ENCODE measurements at regions not wholly inside any gene's neighbourhood (a gene's known extent, or its start where the extent isn't known, plus 50 kb on each side); places are given as distances from the start of the nearest gene placed in this dataset.
A peak's percentile ranks its signal among the peaks of the same experiment; 100 is the strongest.

DNA sequence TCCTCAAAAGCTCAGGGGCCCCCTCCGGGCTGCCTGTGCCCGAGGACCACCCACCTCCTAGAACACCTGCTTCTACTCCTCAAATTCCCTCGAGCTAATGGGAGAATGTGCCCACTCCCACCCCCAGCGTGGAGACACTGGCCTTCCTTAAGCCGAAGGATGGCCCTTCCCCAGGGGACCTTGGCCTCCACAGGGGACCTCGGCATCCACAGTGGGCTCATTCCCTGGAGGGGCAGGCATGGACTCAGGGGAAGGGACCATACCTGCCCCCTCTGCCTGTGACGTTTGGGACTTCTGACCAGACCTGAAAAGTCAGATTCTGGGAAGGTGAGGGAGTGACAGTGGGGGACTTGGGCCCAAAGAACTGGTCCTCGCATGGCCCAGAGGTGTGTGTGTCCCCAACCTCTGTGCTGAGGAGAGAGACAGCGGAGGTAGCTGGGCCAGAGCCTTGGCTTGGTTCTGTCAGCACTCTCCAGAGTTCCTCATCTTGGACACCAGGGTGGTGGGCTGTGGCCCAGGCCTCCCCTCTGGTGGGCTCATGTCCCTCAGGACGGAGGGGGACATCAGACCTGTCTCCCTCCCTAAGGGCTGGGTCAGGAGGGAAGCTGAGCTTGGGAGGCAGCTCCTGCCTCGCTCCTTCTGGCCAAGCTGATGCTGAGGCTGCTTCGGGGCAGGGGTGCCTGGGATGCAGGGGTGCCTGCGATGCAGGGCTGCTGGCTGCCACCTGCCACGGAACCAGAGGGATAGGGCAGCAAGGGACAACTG, 240.4 kb downstream of the HAUS1 start:
- no peak for DNase-seq (ENCODE audit: low read depth, low spot score)

DNA sequence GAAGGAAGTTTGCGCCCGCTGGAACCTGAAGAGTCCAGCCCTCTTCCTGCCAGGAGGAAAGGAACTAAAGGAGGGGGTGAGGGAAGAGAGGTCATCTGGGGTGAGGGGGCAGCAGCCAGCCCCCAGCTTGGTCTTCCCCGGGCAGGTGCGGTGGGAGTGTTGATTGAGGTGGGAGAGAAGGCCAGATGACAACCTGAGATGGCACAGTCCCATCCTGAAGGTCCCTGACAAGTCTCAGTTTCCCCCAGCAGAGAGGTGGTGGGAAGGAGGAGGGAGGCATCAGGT, 240.9 kb downstream of the HAUS1 start:
- DNase-seq (ENCODE audit: low read depth, low spot score) = no peak

DNA sequence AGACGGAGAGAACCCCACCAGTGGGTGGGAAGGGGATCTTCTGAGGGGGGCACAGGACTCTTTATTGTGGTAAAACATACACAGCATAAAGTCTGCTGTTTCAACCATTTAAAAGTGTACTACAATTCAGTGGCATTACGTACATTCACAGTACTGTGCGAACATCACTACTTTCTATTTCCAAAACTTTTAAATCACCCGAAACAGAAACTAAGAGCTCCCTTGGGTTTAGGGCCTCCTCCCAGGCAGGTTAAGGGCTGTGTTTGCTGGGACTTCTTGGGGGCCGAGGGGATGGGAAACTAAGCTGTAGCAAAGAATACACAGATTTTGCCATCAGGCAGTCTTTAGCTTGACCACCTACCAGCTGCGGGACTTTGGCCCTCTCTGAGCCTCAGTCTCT, 242.0 kb downstream of the HAUS1 start:
- no peak for DNase-seq (ENCODE audit: low read depth, low spot score)

DNA sequence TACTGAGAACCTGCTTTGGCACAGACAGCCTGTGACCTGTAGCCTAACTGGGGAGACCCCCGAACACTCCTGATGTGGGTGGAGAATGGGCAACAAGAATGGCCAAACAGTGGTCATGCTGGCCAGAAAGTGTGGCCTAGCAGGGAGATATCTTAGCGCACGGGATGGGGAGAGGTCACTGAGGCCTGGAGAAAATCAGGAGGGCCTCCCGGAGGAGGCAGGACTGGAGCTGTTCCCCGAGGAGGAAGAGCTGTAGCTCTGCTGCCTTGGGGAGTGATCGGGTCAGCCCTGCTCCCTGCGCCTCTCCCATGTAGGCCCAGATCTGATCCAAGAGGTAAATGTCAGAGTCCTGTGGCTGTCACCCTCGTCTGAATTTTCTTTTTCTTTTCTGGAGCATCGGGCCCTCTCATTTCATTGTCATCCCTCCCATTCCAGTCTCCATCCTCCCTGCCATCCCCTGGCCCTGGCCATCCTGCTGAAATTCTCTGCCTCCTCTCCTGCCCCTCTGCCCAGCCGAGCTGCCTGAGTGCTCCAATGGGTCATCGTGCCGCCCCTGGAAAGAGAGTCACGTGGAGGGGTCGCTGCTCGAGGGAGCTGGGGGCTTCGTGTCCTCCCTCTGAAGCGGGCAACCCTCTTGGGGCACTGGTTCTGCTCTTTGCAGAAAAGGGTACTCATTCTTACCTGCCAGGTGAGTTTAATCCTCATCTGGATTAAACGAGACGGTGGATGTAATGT, 242.9 kb downstream of the HAUS1 start:
- DNase-seq (ENCODE audit: low read depth, low spot score) = no peak

DNA sequence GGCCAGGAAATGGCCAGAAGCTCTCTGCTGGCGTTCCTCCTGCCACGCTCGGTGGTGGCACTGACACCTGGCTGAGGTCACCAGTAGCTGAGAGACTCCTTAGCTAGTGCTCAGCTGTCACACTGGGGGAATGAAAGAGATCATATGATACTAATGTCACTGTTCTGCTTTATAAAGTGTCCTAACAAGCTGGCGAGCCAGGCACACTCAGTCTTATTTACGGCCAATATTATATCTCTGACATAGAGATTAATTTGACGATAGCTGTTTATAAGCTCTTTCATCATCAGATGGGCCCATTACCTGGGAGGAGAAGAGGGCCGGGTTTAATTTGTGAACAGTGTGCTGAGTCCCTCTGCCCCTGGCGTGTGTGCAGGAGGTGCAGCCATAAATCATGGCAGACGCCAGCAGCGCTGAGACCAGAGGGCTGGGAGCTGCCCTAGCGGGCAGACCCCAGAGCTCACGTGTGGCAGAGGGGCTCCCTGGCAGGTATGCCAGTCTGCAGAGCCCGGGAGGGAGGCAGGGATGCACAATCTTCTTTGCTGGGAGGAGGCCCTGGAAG, 246.5 kb downstream of the HAUS1 start:
- DNase-seq (ENCODE audit: low read depth, low spot score) = no peak

DNA sequence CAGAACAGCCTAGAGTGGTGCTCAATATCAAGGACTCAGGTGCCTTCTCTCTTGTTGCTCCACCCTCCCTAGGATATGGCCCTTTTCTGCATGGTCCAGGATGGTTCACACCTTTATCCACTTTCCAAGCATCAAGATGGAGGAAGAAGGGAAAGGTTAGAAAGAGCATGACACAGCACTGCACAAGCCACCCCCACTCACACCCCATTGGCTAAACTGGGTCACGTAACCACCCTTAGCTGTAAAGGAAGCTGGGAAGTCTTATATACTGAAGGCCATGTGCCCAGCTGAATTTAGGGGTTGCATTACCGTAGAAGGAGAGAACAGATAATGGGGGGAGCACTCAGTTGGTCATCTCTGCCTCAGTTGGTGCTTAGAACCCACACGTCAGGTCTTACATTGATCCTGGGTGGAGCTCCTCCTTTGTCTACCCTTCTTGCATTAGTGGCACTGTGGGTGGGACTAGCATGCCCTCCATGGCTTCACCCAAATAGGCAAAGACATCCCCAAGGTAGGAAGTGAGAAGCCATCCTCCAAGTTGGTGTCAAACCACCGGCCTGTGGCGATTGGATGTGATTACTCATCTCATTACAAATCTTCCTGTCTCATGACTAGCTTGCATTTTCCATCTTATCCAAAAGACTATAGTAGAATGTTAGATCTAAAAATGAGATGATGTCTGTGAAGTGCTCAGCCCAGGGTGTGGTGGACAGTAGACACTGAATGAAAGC, 248.5 kb downstream of the HAUS1 start:
- no peak for DNase-seq (ENCODE audit: low read depth, low spot score)

DNA sequence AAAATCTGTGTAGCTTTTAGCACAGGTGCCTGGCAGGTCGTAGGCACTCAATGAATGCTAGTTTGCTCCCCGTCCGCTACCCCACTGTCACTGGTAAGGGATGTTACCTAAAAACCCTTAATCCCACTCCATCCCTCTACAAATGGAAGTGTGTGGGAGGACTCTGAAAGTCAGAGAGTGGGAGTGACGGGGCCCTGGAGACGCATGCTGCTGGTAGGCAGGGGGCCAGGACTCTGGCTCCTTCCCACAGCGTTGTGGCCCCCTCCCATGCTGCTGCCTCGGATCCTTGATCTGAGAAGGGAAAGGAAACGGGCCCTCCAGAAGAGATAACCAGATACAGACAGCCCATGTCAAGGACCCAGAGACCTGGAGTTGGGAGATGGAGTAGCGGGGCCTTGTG, 249.3 kb downstream of the HAUS1 start:
- DNase-seq (ENCODE audit: low read depth, low spot score) = no peak

DNA sequence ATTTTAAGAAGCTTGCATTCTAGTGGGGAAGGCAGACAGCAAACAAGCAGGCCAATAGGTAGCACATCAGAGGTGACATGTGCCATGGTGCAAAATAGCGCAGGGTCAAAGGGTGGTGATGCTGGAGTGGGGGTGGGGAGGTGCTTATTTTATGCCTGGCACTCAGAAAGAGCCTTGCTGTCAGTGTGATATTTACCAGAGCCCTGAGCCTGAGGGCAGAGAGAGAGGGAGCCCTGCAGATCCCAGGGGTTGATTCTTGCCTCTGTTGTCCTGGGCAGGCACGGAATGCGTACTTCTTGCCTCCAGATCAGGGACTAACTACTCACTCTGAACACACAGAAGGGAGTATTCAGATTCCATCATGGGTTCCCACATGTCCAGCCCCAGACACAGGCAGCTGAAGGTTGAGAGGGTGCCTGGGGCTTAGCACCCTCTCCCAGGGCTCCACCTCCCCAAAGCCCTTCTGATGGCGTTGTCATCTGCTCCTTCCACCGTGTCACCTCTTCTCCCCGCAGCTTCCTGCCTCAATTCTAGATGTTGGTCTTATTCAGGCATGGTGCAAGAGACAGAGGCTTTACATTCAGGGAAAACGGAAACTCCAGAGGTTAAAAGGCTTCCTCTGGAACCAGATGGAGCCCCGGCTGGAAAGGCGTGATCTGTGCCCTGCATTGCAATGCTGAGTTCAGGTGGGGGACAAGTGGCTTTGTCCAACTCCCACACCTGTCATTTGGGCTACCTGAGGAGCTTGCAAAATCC, 252.3 kb downstream of the HAUS1 start:
- DNase-seq (ENCODE audit: low read depth, low spot score) = peak; percentile 90

DNA sequence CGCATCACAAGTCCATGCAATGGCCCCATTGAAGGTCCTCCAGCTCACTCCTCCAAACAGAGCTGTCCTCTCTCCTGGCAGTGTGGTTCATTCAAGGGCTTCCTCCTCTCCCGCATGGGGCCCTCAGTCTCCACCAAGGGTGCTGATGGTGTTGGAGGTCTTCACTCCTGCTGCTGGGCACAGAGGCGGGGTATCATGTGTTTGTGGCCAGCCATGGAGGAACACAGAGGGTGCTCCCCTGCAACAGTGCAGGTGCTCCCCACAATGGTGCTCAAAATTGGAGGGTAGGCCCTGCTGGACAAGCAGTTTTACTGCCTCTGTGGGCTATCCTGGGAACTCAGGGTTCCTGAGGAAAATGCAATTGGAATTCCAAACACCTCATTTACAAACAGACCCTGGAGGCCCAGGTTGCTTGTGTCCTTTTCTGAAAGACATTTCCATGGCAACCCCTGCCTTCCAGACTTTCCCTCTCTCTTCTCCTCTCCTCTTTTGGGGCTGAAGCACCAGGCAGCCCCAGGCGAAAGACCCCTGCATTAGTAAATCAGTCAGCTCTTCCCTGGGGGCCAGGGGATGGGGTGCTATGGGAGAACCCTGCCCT, 256.0 kb downstream of the HAUS1 start:
- peak; percentile 64 for DNase-seq (ENCODE audit: low read depth, low spot score)

DNA sequence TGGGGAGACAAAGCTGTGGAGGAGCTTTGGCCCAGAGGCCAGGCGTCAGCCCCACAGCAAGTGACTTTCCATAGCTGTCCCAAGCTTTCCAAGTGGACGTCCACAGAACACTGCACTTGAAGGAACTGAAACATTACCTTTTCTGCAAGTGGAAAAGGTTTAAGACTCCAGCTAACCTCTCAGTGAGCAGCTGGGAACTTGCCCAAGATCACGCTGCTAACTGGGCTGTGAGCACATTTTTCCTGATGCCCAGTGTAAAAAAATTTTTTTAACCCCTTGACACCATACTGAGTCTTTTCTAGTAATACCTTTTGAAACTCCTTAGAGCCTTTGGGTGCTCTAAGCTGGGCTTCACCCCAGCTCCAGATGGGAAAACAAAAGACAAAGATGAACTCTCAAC, 256.7 kb downstream of the HAUS1 start:
- DNase-seq (ENCODE audit: low read depth, low spot score) = no peak

DNA sequence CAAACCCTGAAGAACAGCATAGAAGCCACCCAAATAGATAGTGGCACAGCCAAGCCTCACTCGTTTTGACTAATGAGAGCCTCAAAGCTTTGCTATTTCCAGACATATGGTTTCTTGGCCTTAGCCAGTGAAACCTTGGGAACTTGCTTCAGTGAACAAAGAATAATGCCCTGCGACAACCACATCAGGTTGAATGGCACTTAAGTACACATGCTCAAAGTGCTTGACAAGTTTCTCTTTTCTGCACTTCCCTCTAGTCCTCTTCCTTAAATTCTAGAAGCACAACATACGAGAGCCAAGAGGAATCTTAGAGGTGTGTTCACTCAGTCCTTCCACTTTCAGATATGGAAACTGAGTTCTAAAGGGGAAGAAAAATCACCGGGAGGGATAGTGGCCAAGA, 258.3 kb downstream of the HAUS1 start:
- no peak for DNase-seq (ENCODE audit: low read depth, low spot score)

DNA sequence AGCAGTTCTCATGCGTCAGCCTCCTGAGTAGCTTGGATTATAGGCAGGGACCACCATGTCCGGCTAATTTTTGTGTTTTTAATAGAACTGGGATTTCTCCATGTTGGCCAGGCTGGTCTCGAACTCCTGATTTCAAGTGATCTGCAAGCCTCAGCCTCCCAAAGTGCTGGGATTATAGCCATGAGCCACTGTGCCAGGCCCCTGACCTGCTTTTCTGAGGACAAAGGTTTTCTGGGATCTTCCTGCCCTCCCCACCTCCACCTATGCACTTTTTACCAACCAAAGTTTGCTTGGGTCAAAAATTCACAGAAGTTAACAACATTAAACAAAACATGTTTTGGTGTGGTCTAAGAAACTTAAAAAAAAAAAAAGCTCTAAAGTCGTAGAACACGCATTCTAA, 259.9 kb downstream of the HAUS1 start:
- DNase-seq (ENCODE audit: low read depth, low spot score) = no peak

DNA sequence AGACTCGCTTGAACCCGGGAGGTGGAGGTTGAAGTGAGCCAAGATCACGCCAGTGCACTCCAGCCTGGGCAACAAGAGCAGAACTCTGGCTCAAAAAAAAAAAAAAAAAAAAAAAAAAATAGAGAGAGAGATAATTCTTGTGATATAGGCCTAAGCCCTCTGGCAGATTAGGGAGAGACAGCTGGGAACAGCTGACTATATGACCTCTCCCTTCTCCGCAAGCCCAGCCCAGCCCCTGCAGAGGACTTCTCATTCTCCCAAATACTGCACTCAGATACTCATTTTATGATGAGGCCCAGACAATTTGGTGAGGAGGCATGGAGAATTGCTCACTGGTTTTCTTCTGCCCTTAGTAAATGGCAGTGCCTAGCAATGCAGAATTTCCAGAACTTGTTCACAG, 262.0 kb downstream of the HAUS1 start:
- DNase-seq (ENCODE audit: low read depth, low spot score) = no peak

DNA sequence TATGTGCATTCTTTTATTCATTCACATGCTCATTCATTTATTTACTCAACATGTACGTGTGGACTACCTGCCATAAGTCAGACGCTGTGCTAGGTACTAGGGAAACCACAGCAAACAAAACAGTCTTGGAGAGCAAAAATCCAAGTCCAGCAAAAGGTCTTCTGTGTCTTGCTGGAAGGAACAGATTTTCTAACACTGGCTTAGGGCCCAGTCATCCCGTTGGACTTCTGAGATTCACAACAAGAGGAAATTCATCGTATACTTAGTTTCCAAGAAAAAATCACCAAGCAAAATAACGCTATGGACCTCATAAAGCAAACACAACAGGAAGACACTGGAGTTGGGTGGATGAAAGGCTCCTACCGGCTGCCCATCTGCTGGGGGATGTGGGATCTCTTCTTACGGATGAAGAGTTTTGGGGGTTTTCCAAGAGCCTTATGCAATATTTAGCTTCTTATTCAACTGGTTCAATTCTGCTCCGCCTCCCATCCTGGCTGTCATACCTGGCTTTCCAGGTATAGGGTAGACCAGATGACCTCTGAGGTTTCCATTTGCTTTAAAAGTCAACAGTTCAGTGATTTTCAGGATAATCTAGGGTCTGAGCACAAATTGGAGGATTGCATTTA, 262.7 kb downstream of the HAUS1 start:
- no peak for DNase-seq (ENCODE audit: low read depth, low spot score)

DNA sequence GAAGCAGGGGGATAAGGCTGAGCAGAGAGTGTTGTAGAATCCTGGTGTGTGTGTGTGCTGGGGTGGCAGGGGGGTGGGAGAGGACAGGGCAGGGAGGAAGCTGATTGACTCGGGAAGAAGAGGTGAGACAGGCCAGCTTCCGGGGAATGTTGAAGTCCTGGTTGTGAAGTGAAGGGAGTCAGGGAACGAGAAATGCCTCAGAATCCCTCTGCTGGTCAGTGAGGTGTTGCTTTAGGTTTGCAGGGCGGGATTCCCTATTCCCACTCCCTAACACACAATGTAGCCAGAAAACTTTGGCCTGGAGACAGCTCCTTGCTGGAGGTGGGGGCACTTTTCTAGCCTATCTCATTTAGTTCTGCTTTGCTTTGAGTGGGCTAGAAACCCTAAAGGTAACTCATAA, 265.1 kb downstream of the HAUS1 start:
- peak; percentile 70 for DNase-seq (ENCODE audit: low read depth, low spot score)

DNA sequence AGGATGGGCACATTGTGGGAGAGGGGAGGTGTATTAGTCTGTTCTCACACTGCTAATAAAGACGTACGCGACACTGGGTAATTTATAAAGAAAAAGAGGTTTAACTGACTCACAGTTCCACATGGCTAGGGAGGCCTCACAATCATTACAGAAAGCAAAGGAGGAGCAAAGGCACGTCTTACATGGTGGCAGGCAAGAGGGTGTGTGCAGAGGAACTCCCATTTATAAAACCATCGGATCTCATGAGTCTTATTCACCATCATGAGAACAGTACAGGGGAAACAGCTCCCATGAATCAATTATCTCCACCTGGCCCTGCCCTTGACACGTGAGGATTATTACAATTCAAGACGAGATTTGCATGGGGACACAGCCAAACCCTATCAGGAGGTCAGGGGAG, 266.7 kb downstream of the HAUS1 start:
- DNase-seq (ENCODE audit: low read depth, low spot score) = no peak

DNA sequence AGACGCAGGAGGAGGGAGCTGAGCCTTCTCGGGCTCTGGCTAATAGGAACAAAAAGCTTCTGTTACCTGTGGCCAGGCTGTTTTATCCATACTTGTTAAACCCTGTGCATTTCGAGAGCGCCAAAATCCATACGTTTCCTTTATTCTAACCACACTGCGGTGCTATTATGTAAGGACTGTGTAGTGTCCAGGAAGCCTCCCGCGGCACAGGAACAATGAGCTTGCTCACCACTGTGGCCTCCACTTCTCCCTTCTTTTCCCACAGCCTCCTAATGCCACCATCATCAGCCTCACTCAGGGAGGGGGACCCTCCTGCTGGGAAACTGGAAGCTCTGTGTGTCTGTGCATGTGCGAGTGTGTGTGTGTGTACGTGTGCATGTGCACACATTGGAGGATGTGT, 268.5 kb downstream of the HAUS1 start:
- no peak for DNase-seq (ENCODE audit: low read depth, low spot score)

DNA sequence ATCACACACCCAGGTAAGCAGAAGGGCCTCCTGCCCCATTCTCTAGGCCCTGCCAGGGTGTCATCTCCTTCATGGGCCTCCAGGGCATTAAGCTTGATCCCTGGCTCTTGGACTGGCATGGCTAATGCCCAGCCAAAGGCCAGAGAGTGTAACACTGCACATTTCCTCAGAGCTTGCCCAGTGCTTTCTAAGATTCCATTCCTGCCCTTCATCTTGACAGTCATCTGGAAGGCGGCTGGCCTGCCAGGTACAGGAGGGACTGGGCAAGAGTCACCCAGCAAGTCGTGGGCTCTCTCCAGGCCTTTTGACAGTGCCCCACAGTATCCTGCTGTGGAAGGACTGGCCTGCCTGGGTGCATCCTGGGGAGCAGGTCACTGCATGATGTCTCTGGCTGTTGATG, 268.9 kb downstream of the HAUS1 start:
- DNase-seq (ENCODE audit: low read depth, low spot score) = no peak

DNA sequence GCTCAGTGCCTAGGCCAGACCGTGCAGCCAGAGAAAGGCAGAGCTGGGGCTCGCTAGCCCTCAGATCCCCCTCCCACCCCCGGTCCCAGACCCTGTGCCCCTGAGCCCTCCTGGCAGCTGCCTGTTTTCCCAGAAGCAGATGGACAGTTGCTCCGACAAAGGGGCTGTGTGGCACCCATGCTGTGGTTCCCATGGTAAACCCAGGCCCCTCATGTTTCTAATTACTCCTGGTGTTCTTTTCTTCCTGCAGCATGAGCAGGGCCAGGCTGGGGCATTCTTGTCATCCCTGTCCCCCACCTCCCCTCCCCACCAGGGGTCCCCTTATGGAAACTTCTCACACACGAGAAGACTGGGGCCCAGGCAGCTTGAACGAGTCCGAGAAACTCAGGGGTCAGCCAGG, 269.6 kb downstream of the HAUS1 start:
- DNase-seq (ENCODE audit: low read depth, low spot score) = no peak

DNA sequence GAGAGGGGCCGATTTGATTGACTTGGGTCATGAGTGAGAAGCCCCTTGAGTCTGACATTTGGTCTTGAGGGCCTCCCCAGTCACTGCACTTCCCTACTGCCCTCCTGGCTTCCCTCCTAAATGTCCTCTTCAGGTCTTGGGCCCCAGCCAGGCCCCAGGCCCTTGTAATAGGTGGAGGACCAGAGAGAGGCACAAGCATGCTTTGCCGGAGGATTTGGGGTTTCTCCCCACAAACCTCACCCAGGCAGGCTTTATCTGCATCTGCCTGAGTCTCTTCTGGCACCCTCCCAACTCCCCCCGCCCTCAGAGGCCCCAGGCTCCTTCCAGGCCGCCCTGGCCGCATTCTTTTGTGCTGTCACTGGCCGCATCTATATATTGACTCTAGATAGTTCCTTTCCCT, 270.7 kb downstream of the HAUS1 start:
- DNase-seq (ENCODE audit: low read depth, low spot score) = peak; percentile 69

DNA sequence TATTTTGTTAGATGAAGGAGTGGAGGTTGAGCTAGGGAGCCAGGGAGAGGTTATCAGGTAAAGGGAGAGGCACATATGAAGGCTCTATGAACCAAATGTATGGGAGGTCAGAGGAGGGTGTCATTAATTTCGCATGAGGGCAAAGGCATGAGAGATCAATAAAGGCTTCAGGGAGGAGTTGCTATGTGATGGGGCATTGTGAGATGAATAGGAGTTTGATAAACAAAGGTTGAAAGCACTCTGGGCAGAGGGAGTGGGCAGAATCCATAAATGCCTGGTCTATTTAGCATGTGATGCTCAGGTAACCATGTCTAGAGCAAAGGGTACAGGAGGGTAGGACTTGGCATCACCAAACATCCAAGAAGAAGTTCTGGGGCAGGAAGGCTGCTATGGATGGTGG, 273.4 kb downstream of the HAUS1 start:
- DNase-seq (ENCODE audit: low read depth, low spot score) = no peak
